ENCODE measurements at regions not wholly inside any gene's neighbourhood (a gene's known extent, or its start where the extent isn't known, plus 50 kb on each side); places are given as distances from the start of the nearest gene placed in this dataset.

- H3K4me3 Mint-ChIP-seq, result no peak overlapping the region
- H3K4me1 Mint-ChIP-seq, result no peaks in the 10 kb centered on the region
- H3K27ac Mint-ChIP-seq, result no peak overlapping the region
- intact Hi-C loops (cut with micrococcal nuclease), result no loop called here
- no peak for DNase-seq
- peaks cover 0 to 3% of the 10 kb centered on the region in 2 donors for H3K9me3 Mint-ChIP-seq
- no peaks in the 10 kb centered on the region for H3K27me3 Mint-ChIP-seq (ENCODE audit: low read depth in 2 of 2)
- H3K9me3 ChIP-seq (ENCODE audit: control insufficient read depth, insufficient read depth, low read length), result no peaks in the 10 kb centered on the region
- H3K36me3 Mint-ChIP-seq, result no peaks in the 10 kb centered on the region
- H3K36me3 ChIP-seq (ENCODE audit: control insufficient read depth, insufficient read depth, low read length), result no peaks in the 10 kb centered on the region
- H3K4me3 ChIP-seq (ENCODE audit: low read length), result no peak overlapping the region
- no peaks in the 10 kb centered on the region for H3K4me1 ChIP-seq (ENCODE audit: control insufficient read depth, insufficient read depth, low read length)
- ATAC-seq, result no peak
- no peak for TF ChIP-seq CTCF (IDR thresholded peaks at IDR 0.05)
- no peak overlapping the region for H3K27ac ChIP-seq (ENCODE audit: low read length)
- H3K27me3 ChIP-seq (ENCODE audit: control insufficient read depth, insufficient read depth, low read length), result no peaks in the 10 kb centered on the region
Observed at GRCh38 chr4:124484008-124484407, 228.5 kb downstream of the ANKRD50 start.

- Mint-ChIP-seq H3K27ac (no peak overlapping the region), H3K4me3 (no peak overlapping the region), H3K27me3 (ENCODE audit: low read depth in 2 of 2) (no peaks in the 10 kb centered on the region), H3K9me3 (peaks cover 0 to 5% of the 10 kb centered on the region in 2 donors), H3K4me1 (no peaks in the 10 kb centered on the region), H3K36me3 (no peaks in the 10 kb centered on the region)
- Histone ChIP-seq H3K27me3 (ENCODE audit: control insufficient read depth, insufficient read depth, low read length) (no peaks in the 10 kb centered on the region), H3K27ac (ENCODE audit: low read length) (no peak overlapping the region), H3K4me1 (ENCODE audit: control insufficient read depth, insufficient read depth, low read length) (no peaks in the 10 kb centered on the region), H3K4me3 (ENCODE audit: low read length) (no peak overlapping the region), H3K36me3 (ENCODE audit: control insufficient read depth, insufficient read depth, low read length) (no peaks in the 10 kb centered on the region), H3K9me3 (ENCODE audit: control insufficient read depth, insufficient read depth, low read length) (no peaks in the 10 kb centered on the region)
- TF ChIP-seq CTCF (IDR thresholded peaks at IDR 0.05), result no peak
- intact Hi-C loops (cut with micrococcal nuclease), result no loop called here
- 100% methylated on average over 1 of the region's 2 CpGs for WGBS (ENCODE audit: insufficient coverage)
- no peak for ATAC-seq
- no peak for DNase-seq
Observed at GRCh38 chr4:124484940-124485339, 227.6 kb downstream of the ANKRD50 start.

- H3K4me3 ChIP-seq (ENCODE audit: low read length), result no peak overlapping the region
- no peaks in the 10 kb centered on the region for H3K27me3 Mint-ChIP-seq (ENCODE audit: low read depth in 2 of 2)
- H3K4me1 Mint-ChIP-seq, result no peaks in the 10 kb centered on the region
- intact Hi-C loops (cut with micrococcal nuclease), result no loop called here
- DNase-seq (no peak), ATAC-seq (no peak)
- no peaks in the 10 kb centered on the region for H3K9me3 ChIP-seq (ENCODE audit: control insufficient read depth, insufficient read depth, low read length)
- H3K36me3 ChIP-seq (ENCODE audit: control insufficient read depth, insufficient read depth, low read length), result no peaks in the 10 kb centered on the region
- H3K36me3 Mint-ChIP-seq, result no peaks in the 10 kb centered on the region
- no peaks in the 10 kb centered on the region for H3K4me1 ChIP-seq (ENCODE audit: control insufficient read depth, insufficient read depth, low read length)
- peaks cover 2 to 8% of the 10 kb centered on the region in 2 donors for H3K9me3 Mint-ChIP-seq
- H3K4me3 Mint-ChIP-seq, result no peak overlapping the region
- no peak for TF ChIP-seq CTCF (IDR thresholded peaks at IDR 0.05)
- H3K27me3 ChIP-seq (ENCODE audit: control insufficient read depth, insufficient read depth, low read length), result no peaks in the 10 kb centered on the region
- 92% methylated on average over 2 of the region's 2 CpGs for WGBS (ENCODE audit: insufficient coverage)
- H3K27ac ChIP-seq (ENCODE audit: low read length), result no peak overlapping the region
- no peak overlapping the region for H3K27ac Mint-ChIP-seq
Observed at GRCh38 chr4:124486423-124486822, 226.1 kb downstream of the ANKRD50 start.

- Histone ChIP-seq H3K4me1 (ENCODE audit: control insufficient read depth, insufficient read depth, low read length) (no peaks in the 10 kb centered on the region), H3K36me3 (ENCODE audit: control insufficient read depth, insufficient read depth, low read length) (no peaks in the 10 kb centered on the region), H3K9me3 (ENCODE audit: control insufficient read depth, insufficient read depth, low read length) (no peaks in the 10 kb centered on the region), H3K27me3 (ENCODE audit: control insufficient read depth, insufficient read depth, low read length) (no peaks in the 10 kb centered on the region), H3K4me3 (ENCODE audit: low read length) (no peak overlapping the region), H3K27ac (ENCODE audit: low read length) (no peak overlapping the region)
- Mint-ChIP-seq H3K27me3 (ENCODE audit: low read depth in 2 of 2) (no peaks in the 10 kb centered on the region), H3K4me1 (no peaks in the 10 kb centered on the region), H3K36me3 (no peaks in the 10 kb centered on the region), H3K4me3 (no peak overlapping the region), H3K27ac (no peak overlapping the region), H3K9me3 (peaks cover 2 to 7% of the 10 kb centered on the region in 2 donors)
- 79% methylated on average over 2 of the region's 2 CpGs for WGBS (ENCODE audit: insufficient coverage)
- no peak for ATAC-seq
- no peak for TF ChIP-seq CTCF (IDR thresholded peaks at IDR 0.05)
- no peak for DNase-seq
- intact Hi-C loops (cut with micrococcal nuclease), result no loop called here
Observed at GRCh38 chr4:124487651-124488050, 224.9 kb downstream of the ANKRD50 start.
